GM18526 (cell line): ENCODE measurements at regions not wholly inside any gene's neighbourhood (a gene's known extent, or its start where the extent isn't known, plus 50 kb on each side); places are given as distances from the start of the nearest gene placed in this dataset.

Experiments used
- POLR2A ChIP-seq: IDR thresholded peaks from 3 replicates; pipeline ENCODE4 v1.6.1; 2011; ENCODE audit not compliant: insufficient read length; ENCODE audit errors: extremely low read depth

GRCh38 chr5:18119156-18119785, 485.0 kb downstream of the TAF11L14 start:
- TF ChIP-seq POLR2A = no peak

- no peak for TF ChIP-seq POLR2A
Measured at GRCh38 chr5:18141222-18141621, 507.0 kb downstream of the TAF11L14 start.

- no peak for TF ChIP-seq POLR2A
Measured at GRCh38 chr5:18142831-18143230, 508.6 kb downstream of the TAF11L14 start.

DNA sequence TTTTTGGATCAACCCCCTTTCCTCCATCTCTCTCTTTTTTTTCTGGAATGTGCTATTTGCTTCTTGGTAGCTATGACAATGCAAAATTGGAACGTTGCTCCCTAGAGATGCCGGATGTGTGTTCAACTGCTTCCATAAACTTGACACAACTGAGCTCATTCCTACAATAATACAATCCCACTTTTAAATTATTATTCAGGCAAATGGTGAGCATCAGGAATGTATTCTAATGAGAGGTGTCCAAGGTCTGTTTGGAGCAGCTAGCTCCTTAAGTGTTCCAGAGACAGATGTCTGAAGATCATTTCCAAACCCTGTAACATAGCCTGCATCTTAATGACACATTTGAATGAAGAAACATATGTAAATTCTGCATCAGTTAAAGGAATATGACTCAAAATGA, 518.4 kb downstream of the TAF11L14 start:
- no peak for TF ChIP-seq POLR2A

- no peak for TF ChIP-seq POLR2A
Measured at GRCh38 chr5:18158166-18158565, 523.9 kb downstream of the TAF11L14 start.

- no peak for TF ChIP-seq POLR2A
Measured at GRCh38 chr5:18159331-18159730, 525.1 kb downstream of the TAF11L14 start.

DNA sequence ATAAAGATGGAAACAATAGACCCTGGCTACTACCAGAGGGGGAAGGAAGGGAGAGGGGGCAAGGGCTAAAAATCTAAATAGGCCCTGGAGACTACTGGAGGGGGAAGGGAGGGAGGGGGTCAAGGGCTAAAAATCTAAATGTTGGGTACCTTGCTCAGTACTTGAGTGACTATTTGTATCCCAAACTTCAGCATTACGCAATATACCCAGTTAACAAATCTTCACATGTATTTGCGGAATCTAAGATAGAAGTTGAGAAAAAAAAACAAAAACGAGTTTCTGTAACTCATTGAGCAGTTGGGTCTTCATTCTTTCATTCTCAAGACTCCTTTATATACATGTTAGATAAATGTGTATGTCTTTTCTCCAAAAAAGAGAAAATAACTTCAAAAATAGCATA, 537.4 kb downstream of the TAF11L14 start:
- no peak for TF ChIP-seq POLR2A

DNA sequence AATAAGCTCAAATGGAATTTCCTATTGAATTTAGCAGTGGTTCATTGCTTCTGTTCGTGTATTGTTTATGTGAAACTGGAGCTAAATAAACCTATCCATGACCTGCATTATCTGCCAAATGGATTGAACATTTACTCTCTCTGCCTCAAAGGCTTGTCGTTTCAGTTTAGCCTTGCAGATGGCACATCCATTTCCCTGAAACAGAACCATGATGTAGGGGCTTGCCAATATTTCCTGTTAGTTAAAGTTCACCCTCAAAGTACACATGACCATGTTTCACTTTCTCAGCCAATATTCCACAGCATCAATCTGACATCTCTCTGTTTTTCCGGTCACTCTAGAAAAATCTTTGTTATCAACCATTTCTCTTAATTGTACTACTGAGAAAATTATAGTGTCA, 545.3 kb downstream of the TAF11L14 start:
- TF ChIP-seq POLR2A = no peak

DNA sequence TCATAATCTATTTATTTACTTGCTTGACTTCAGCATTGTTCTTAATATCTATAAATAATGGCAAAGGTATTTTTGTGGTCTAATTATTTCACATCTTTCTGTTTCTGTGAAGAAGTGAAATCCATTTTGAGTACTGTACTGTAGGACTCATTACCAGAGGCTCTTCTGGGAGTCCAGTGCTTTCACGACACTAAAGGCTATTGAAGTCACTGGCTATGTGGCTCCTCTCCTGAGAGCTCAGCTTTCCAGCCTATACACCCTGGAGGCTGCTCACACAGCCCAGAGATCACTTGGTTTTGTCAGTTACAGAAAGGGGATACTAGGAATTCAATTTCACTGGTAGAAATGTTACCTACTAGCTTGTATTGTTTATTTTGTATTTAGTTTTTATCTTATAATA, 547.3 kb downstream of the TAF11L14 start:
- no peak for TF ChIP-seq POLR2A

DNA sequence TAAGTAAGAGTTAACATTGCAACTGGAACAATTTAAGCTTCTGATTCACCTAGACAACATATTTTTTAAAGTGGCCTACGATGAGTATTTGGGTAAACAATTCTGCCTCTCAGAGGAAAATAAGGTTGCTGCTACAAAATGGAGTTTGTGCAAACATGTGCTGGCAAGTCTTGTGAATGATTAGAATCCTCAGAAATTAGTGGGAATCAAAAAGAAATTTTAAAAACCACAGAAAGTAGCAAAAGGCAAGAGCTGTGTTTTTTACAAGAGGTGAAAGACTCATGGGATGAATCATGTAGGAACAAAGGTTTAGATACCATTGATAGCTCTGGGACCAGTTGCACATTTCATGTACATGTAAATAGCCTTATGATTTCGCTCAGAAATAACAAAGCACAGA, 561.6 kb downstream of the TAF11L14 start:
- no peak for TF ChIP-seq POLR2A

- TF ChIP-seq POLR2A = no peak
Measured at GRCh38 chr5:18197734-18198133, 563.5 kb downstream of the TAF11L14 start.

DNA sequence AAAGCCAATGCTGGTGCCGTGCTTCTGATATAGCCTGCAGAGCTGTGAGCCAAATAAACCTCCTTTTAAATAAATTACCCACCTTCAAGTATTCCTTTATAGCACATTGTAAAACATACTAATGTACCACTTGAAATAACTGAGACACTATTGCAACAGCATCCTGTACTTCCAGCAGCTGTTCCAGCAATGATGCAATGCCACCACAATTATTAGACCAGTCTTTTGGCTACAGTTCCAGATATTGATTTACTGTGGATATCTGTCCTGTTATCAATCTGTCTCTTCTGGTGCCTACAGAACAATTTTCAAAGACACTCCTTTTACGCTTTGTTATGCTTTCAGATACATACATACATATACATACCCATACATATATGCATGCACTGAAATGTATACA, 567.9 kb downstream of the TAF11L14 start:
- no peak for TF ChIP-seq POLR2A

- no peak for TF ChIP-seq POLR2A
Measured at GRCh38 chr5:18203296-18203695, 569.0 kb downstream of the TAF11L14 start.

DNA sequence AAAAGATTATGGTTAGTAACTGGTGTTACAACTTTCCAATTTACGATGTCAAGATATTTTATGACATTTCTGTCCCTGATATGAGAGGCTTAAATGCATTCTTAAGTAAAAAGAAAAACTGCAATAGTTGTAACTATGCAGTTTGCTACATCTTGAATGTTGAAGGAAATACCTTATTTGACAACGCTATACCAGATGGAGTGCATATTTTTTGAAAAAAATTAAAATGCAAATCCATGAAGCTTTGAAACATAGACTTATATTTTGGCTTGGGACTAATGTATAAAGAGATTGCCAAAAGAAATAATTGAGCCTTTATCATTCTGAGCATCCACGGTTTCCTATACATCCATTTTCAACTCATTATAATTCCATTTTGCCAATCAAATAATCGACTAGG, 579.4 kb downstream of the TAF11L14 start:
- TF ChIP-seq POLR2A = no peak

DNA sequence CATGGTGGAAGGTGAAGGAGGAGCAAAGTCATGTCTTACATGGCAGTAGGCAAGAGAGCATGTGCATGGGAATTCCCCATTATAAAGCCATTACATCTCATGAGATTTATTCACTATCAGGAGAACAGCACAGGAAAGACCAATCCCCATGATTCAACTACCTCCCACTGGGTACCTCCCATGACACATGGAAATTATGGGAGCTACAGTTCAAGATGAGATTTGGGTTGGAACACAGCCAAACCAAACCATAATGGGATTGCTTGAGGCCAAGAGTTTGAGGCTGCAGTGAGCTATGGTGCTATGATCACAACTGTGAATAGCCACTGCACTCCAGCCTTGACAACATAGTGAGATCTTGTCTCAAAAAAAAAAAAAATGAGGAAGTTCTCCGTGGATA, 581.8 kb downstream of the TAF11L14 start:
- no peak for TF ChIP-seq POLR2A

- TF ChIP-seq POLR2A = no peak
Measured at GRCh38 chr5:18216729-18217128, 582.5 kb downstream of the TAF11L14 start.

GRCh38 chr5:18219241-18219640, 585.0 kb downstream of the TAF11L14 start:
- no peak for TF ChIP-seq POLR2A
